ENCODE measurements at regions not wholly inside any gene's neighbourhood (a gene's known extent, or its start where the extent isn't known, plus 50 kb on each side); places are given as distances from the start of the nearest gene placed in this dataset.

GRCh38 chr10:29925771-29926692 lies 133.4 kb downstream of the JCAD start:
- TF ChIP-seq POLR2A (IDR thresholded peaks at IDR 0.05): no peak
- TF ChIP-seq CTCF (IDR thresholded peaks at IDR 0.05): no peak
- DNase-seq (no peak), ATAC-seq (no peak)
- 62 to 73% (median 68%) methylated on average over 12 of the region's 12 CpGs for WGBS, 4 donors
- intact Hi-C loops (cut with DNase I): loop anchor here in 1 of 10 donors (5.0 kb wide), 1 partner anchor 76 kb away; no protein-coding TSS in a partner anchor
- peaks cover 0 to 6% (median 0%) of the 10 kb centered on the region in 12 donors for H3K4me1 ChIP-seq
- no peaks in the 10 kb centered on the region for H3K27me3 ChIP-seq
- no peaks in the 10 kb centered on the region for H3K36me3 ChIP-seq
- H3K27ac ChIP-seq: no peak overlapping the region
- H3K9me3 ChIP-seq: peaks cover 0 to 13% (median 0%) of the 10 kb centered on the region in 12 donors
- H3K4me3 ChIP-seq: no peak overlapping the region

GRCh38 chr10:29924436-29924835 lies 134.9 kb downstream of the JCAD start:
- no peak for TF ChIP-seq CTCF (IDR thresholded peaks at IDR 0.05)
- no peak for TF ChIP-seq POLR2A (IDR thresholded peaks at IDR 0.05)
- no peak for DNase-seq
- WGBS, 4 donors: 89 to 94% (median 92%) methylated on average over 3 of the region's 3 CpGs
- Histone ChIP-seq H3K4me3 (no peak overlapping the region), H3K9me3 (peaks cover 0 to 9% (median 0%) of the 10 kb centered on the region in 12 donors), H3K36me3 (no peaks in the 10 kb centered on the region), H3K27me3 (no peaks in the 10 kb centered on the region), H3K4me1 (peaks cover 0 to 10% (median 0%) of the 10 kb centered on the region in 12 donors), H3K27ac (no peak overlapping the region)
- no peak for ATAC-seq
- intact Hi-C loops (cut with DNase I): no loop called here

- DNase-seq: no peak
- no peaks in the 10 kb centered on the region for H3K27me3 ChIP-seq
- H3K9me3 ChIP-seq: peaks cover 0 to 9% (median 0%) of the 10 kb centered on the region in 12 donors
- H3K27ac ChIP-seq: no peak overlapping the region
- H3K36me3 ChIP-seq: no peaks in the 10 kb centered on the region
- H3K4me1 ChIP-seq: peaks cover 0 to 10% (median 0%) of the 10 kb centered on the region in 12 donors
- H3K4me3 ChIP-seq: no peak overlapping the region
- intact Hi-C loops (cut with DNase I): no loop called here
- 71 to 76% (median 73%) methylated on average over 7 of the region's 7 CpGs for WGBS, 4 donors
- TF ChIP-seq POLR2A (IDR thresholded peaks at IDR 0.05) (no peak), CTCF (IDR thresholded peaks at IDR 0.05) (no peak)
- no peak for ATAC-seq
Observed at GRCh38 chr10:29923416-29923965, 135.9 kb downstream of the JCAD start.

- intact Hi-C loops (cut with DNase I): no loop called here
- Histone ChIP-seq H3K27ac (no peak overlapping the region), H3K27me3 (no peaks in the 10 kb centered on the region), H3K36me3 (no peaks in the 10 kb centered on the region), H3K4me1 (peaks cover 0 to 10% (median 0%) of the 10 kb centered on the region in 12 donors), H3K4me3 (no peak overlapping the region), H3K9me3 (peaks cover 0 to 9% (median 0%) of the 10 kb centered on the region in 12 donors)
- WGBS, 4 donors: 78 to 95% (median 88%) methylated on average over 4 of the region's 4 CpGs
- DNase-seq (no peak), ATAC-seq (no peak)
- TF ChIP-seq CTCF (IDR thresholded peaks at IDR 0.05): no peak
- no peak for TF ChIP-seq POLR2A (IDR thresholded peaks at IDR 0.05)
Observed at GRCh38 chr10:29922892-29923291, 136.5 kb downstream of the JCAD start.
